MM.1S (cell line): ENCODE measurements at regions not wholly inside any gene's neighbourhood (a gene's known extent, or its start where the extent isn't known, plus 50 kb on each side); places are given as distances from the start of the nearest gene placed in this dataset.

Source experiments
- CTCF ChIP-seq: fragments of 300-600 bp; sonication (generic); IDR thresholded peaks from 2 replicates; pipeline ENCODE4 v1.5.1; 2016; ENCODE audit warnings: antibody characterized with exemption, low read length, mixed read lengths
- EZH2 ChIP-seq: fragments of 300-600 bp; sonication (generic); optimal IDR thresholded peaks from 2 replicates; pipeline ENCODE3; 2017; ENCODE audit warnings: low read depth, mild to moderate bottlenecking, antibody characterized with exemption, low read length, mixed read lengths
- EZH2phosphoT487 ChIP-seq: fragments of 300-600 bp; sonication (generic); IDR thresholded peaks from 2 replicates; pipeline ENCODE4 v1.6.1; 2018; ENCODE audit warnings: antibody characterized with exemption, low read length

GRCh38 chr10:9858816-9859215 lies 1158.9 kb upstream of the CELF2 start:
- TF ChIP-seq CTCF = no peak
- no peak for TF ChIP-seq EZH2
- no peak for TF ChIP-seq EZH2phosphoT487
